HG03571 (cell line): ENCODE measurements at regions not wholly inside any gene's neighbourhood (a gene's known extent, or its start where the extent isn't known, plus 50 kb on each side); places are given as distances from the start of the nearest gene placed in this dataset.

Experiments used
- ATAC-seq: cut with Tn5 transposase; IDR thresholded peaks from one replicate; pipeline ENCODE4 v1.9.1; 2021; ENCODE audit not compliant: unreplicated experiment

- no peak for ATAC-seq
Observed at GRCh38 chr22:34688825-34689224, 377.1 kb upstream of the ISX start.

GRCh38 chr22:34696557-34696956 lies 369.4 kb upstream of the ISX start:
- no peak for ATAC-seq

GRCh38 chr22:34702279-34702678 lies 363.7 kb upstream of the ISX start:
- no peak for ATAC-seq

GRCh38 chr22:34709641-34710040 lies 356.3 kb upstream of the ISX start:
- ATAC-seq = no peak

GRCh38 chr22:34722901-34723300 lies 343.1 kb upstream of the ISX start:
- ATAC-seq = no peak

- no peak for ATAC-seq
Observed at GRCh38 chr22:34736081-34736480, 329.9 kb upstream of the ISX start.

GRCh38 chr22:34738661-34739400 lies 327.1 kb upstream of the ISX start:
- no peak for ATAC-seq

- no peak for ATAC-seq
Observed at GRCh38 chr22:34743110-34743751, 322.7 kb upstream of the ISX start.

- no peak for ATAC-seq
Observed at GRCh38 chr22:34760276-34761008, 305.5 kb upstream of the ISX start.

- no peak for ATAC-seq
Observed at GRCh38 chr22:34761111-34761510, 304.8 kb upstream of the ISX start.

GRCh38 chr22:34763496-34763895 lies 302.5 kb upstream of the ISX start:
- no peak for ATAC-seq

- ATAC-seq = no peak
Observed at GRCh38 chr22:34765115-34765514, 300.8 kb upstream of the ISX start.

GRCh38 chr22:34769361-34769760 lies 296.6 kb upstream of the ISX start:
- no peak for ATAC-seq

GRCh38 chr22:34776817-34777216 lies 289.1 kb upstream of the ISX start:
- no peak for ATAC-seq

GRCh38 chr22:34781681-34782080 lies 284.3 kb upstream of the ISX start:
- ATAC-seq = no peak

GRCh38 chr22:34783436-34783835 lies 282.5 kb upstream of the ISX start:
- no peak for ATAC-seq

GRCh38 chr22:34784056-34784455 lies 281.9 kb upstream of the ISX start:
- no peak for ATAC-seq

GRCh38 chr22:34797826-34798225 lies 268.1 kb upstream of the ISX start:
- ATAC-seq = no peak

GRCh38 chr22:34798605-34799004 lies 267.4 kb upstream of the ISX start:
- no peak for ATAC-seq

GRCh38 chr22:34800260-34800980 lies 265.5 kb upstream of the ISX start:
- ATAC-seq = no peak

- no peak for ATAC-seq
Observed at GRCh38 chr22:34801221-34801620, 264.7 kb upstream of the ISX start.
